ENCODE measurements at regions not wholly inside any gene's neighbourhood (a gene's known extent, or its start where the extent isn't known, plus 50 kb on each side); places are given as distances from the start of the nearest gene placed in this dataset.

GRCh38 chr6:165823609-165824326, 160.7 kb upstream of the PDE10A start:
- DNase-seq (ENCODE audit: low spot score) = no peak

GRCh38 chr6:165822501-165822900, 159.5 kb upstream of the PDE10A start:
- no peak for DNase-seq (ENCODE audit: low spot score)

- DNase-seq (ENCODE audit: low spot score) = no peak
These were observed 158.7 kb upstream of the PDE10A start for GRCh38 chr6:165821754-165822153.

GRCh38 chr6:165820934-165821333, 157.9 kb upstream of the PDE10A start:
- DNase-seq (ENCODE audit: low spot score) = no peak

- no peak for DNase-seq (ENCODE audit: low spot score)
These were observed 157.4 kb upstream of the PDE10A start for GRCh38 chr6:165820407-165820806.

- DNase-seq (ENCODE audit: low spot score) = no peak
These were observed 156.4 kb upstream of the PDE10A start for GRCh38 chr6:165819394-165819793.

- no peak for DNase-seq (ENCODE audit: low spot score)
These were observed 155.2 kb upstream of the PDE10A start for GRCh38 chr6:165818200-165818599.

GRCh38 chr6:165817771-165818170, 154.7 kb upstream of the PDE10A start:
- DNase-seq (ENCODE audit: low spot score) = no peak

GRCh38 chr6:165817148-165817547, 154.1 kb upstream of the PDE10A start:
- no peak for DNase-seq (ENCODE audit: low spot score)

GRCh38 chr6:165814679-165815078, 151.6 kb upstream of the PDE10A start:
- no peak for DNase-seq (ENCODE audit: low spot score)

- DNase-seq (ENCODE audit: low spot score) = no peak
These were observed 148.5 kb upstream of the PDE10A start for GRCh38 chr6:165811512-165811911.

- no peak for DNase-seq (ENCODE audit: low spot score)
These were observed 145.0 kb upstream of the PDE10A start for GRCh38 chr6:165808021-165808420.

- no peak for DNase-seq (ENCODE audit: low spot score)
These were observed 144.4 kb upstream of the PDE10A start for GRCh38 chr6:165807249-165807960.

GRCh38 chr6:165806126-165806810, 143.2 kb upstream of the PDE10A start:
- no peak for DNase-seq (ENCODE audit: low spot score)

- no peak for DNase-seq (ENCODE audit: low spot score)
These were observed 142.6 kb upstream of the PDE10A start for GRCh38 chr6:165805636-165806035.

GRCh38 chr6:165805067-165805555, 142.1 kb upstream of the PDE10A start:
- DNase-seq (ENCODE audit: low spot score) = no peak

- DNase-seq (ENCODE audit: low spot score) = no peak
These were observed 141.5 kb upstream of the PDE10A start for GRCh38 chr6:165804331-165805066.

- DNase-seq (ENCODE audit: low spot score) = no peak
These were observed 137.3 kb upstream of the PDE10A start for GRCh38 chr6:165800337-165800736.

GRCh38 chr6:165799391-165800153, 136.5 kb upstream of the PDE10A start:
- no peak for DNase-seq (ENCODE audit: low spot score)

GRCh38 chr6:165798991-165799390, 135.9 kb upstream of the PDE10A start:
- no peak for DNase-seq (ENCODE audit: low spot score)

GRCh38 chr6:165794179-165794601, 131.1 kb upstream of the PDE10A start:
- no peak for DNase-seq (ENCODE audit: low spot score)

Measured in NAMALWA (cell line).